Loucy (cell line): ENCODE measurements at regions not wholly inside any gene's neighbourhood (a gene's known extent, or its start where the extent isn't known, plus 50 kb on each side); places are given as distances from the start of the nearest gene placed in this dataset.

Source experiments
- EZH2phosphoT487 ChIP-seq: fragments of 200-600 bp; IDR thresholded peaks from 2 replicates; pipeline ENCODE4 v1.6.1; 2018; ENCODE audit warnings: antibody characterized with exemption, mild to moderate bottlenecking, moderate library complexity, borderline replicate concordance
- TF ChIP-seq, protein P1 (sequence below): fragments of 200-600 bp; sonication (generic); conservative IDR thresholded peaks from 2 replicates; pipeline ENCODE4 v1.5.1; 2014; ENCODE audit warnings: mild to moderate bottlenecking, antibody characterized with exemption, low read length

DNA sequence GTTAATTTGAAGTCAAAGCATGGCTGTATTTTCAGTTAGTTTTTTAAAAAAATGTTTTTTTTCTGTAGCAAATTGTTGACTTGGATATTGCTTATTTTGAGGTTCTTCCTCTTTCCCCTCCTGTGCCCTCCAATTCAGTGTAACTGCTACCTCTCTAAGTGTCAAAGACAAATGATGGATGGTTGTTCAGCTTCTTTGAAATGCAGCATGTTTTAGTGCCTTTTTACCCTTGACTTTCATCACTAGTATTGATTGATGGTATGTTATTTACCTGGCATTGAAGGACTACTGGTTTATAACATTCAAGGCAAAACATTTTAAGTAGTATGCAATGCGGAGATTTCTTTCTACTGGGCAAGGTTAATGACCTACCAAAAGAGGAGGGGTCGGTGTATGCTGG lies 281.0 kb upstream of the FAT1 start:
- TF ChIP-seq, protein P1, sequence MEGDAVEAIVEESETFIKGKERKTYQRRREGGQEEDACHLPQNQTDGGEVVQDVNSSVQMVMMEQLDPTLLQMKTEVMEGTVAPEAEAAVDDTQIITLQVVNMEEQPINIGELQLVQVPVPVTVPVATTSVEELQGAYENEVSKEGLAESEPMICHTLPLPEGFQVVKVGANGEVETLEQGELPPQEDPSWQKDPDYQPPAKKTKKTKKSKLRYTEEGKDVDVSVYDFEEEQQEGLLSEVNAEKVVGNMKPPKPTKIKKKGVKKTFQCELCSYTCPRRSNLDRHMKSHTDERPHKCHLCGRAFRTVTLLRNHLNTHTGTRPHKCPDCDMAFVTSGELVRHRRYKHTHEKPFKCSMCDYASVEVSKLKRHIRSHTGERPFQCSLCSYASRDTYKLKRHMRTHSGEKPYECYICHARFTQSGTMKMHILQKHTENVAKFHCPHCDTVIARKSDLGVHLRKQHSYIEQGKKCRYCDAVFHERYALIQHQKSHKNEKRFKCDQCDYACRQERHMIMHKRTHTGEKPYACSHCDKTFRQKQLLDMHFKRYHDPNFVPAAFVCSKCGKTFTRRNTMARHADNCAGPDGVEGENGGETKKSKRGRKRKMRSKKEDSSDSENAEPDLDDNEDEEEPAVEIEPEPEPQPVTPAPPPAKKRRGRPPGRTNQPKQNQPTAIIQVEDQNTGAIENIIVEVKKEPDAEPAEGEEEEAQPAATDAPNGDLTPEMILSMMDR: no peak
- no peak for TF ChIP-seq EZH2phosphoT487
